Neural cell (in vitro differentiated cells): ENCODE measurements at regions not wholly inside any gene's neighbourhood (a gene's known extent, or its start where the extent isn't known, plus 50 kb on each side); places are given as distances from the start of the nearest gene placed in this dataset.

Experiments
- H2AFZ ChIP-seq: fragments of 200-600, 300-800 bp; sonication (generic), shearing (Covaris generic); 2 replicates; pipeline ENCODE4 v1.6.0; 2014; ENCODE audit warnings: low read depth, mild to moderate bottlenecking, antibody characterized with exemption, low read length, moderate library complexity
- H3F3A ChIP-seq: fragments of 200-600 bp; shearing (Covaris generic); 2 replicates; pipeline ENCODE4 v1.6.1; 2016; ENCODE audit warnings: mild to moderate bottlenecking, moderate library complexity, mixed read lengths, antibody characterized with exemption, low read length; ENCODE audit not compliant: insufficient read depth, poor library complexity, severe bottlenecking
- H3K27ac ChIP-seq: fragments of 200-600, 300-800 bp; sonication (generic), shearing (Covaris generic); 2 replicates; pipeline ENCODE4 v1.5.1; 2014; ENCODE audit warnings: mild to moderate bottlenecking, low read length, moderate library complexity
- H3K27me3 ChIP-seq: fragments of 300-800, 200-600 bp; sonication (generic), shearing (Covaris generic); 2 replicates; pipeline ENCODE4 v1.6.0; 2014; ENCODE audit warnings: mild to moderate bottlenecking, low read depth, low read length, moderate library complexity; ENCODE audit not compliant: insufficient read depth
- H3K36me3 ChIP-seq: fragments of 300-800, 200-600 bp; sonication (generic), shearing (Covaris generic); 2 replicates; pipeline ENCODE4 v1.5.1; 2014; ENCODE audit warnings: mild to moderate bottlenecking, antibody characterized with exemption, low read length, moderate library complexity; ENCODE audit not compliant: insufficient read depth
- H3K4me2 ChIP-seq: fragments of 300-800, 200-600 bp; sonication (generic), shearing (Covaris generic); 2 replicates; pipeline ENCODE4 v1.6.0; 2014; ENCODE audit warnings: mild to moderate bottlenecking, low read length
- H3K4me3 ChIP-seq: fragments of 300-800, 200-600 bp; sonication (generic), shearing (Covaris generic); 2 replicates; pipeline ENCODE4 v1.5.1; 2014; ENCODE audit warnings: mild to moderate bottlenecking, low read length, moderate library complexity
- H3K79me2 ChIP-seq: fragments of 200-600 bp; shearing (Covaris generic); replicated peaks from 2 replicates; pipeline ENCODE4 v1.6.0; 2014; ENCODE audit warnings: mild to moderate bottlenecking, low read length, moderate library complexity; ENCODE audit not compliant: insufficient read depth
- H3K9ac ChIP-seq: fragments of 300-800, 200-600 bp; sonication (generic), shearing (Covaris generic); 2 replicates; pipeline ENCODE4 v1.6.1; 2016; ENCODE audit warnings: mild to moderate bottlenecking, low read length, mixed read lengths
- H3K9me2 ChIP-seq: fragments of 200-600 bp; shearing (Covaris generic); 2 replicates; pipeline ENCODE4 v1.6.1; 2016; ENCODE audit warnings: mild to moderate bottlenecking, low read length, mixed read lengths; ENCODE audit not compliant: insufficient read depth
- H3K9me3 ChIP-seq: fragments of 200-600, 300-800 bp; sonication (generic), shearing (Covaris generic); 2 replicates; pipeline ENCODE4 v1.6.1; 2016; ENCODE audit warnings: mild to moderate bottlenecking, mixed run types, low read length, moderate library complexity, mixed read lengths
- H4K20me1 ChIP-seq: fragments of 200-600 bp; shearing (Covaris generic); 2 replicates; pipeline ENCODE4 v1.6.1; 2016; ENCODE audit warnings: mild to moderate bottlenecking, mixed run types; ENCODE audit not compliant: insufficient read depth
- EP300 ChIP-seq: fragments of 450-650 bp; conservative IDR thresholded peaks from 2 replicates; pipeline ENCODE4 v1.6.1; 2014; ENCODE audit warnings: antibody characterized with exemption, mild to moderate bottlenecking, moderate library complexity; ENCODE audit not compliant: poor library complexity, severe bottlenecking
- EZH2 ChIP-seq: fragments of 200-600, 300-800 bp; shearing (Covaris generic), sonication (generic); IDR thresholded peaks from 2 replicates; pipeline ENCODE4 v1.6.1; 2014; ENCODE audit warnings: antibody characterized with exemption, low read length, borderline replicate concordance, mild to moderate bottlenecking; ENCODE audit not compliant: insufficient read depth, poor library complexity, severe bottlenecking
- MXI1 ChIP-seq: fragments of 450-650 bp; conservative IDR thresholded peaks from 2 replicates; pipeline ENCODE4 v1.6.1; 2014; ENCODE audit warnings: antibody characterized with exemption, mild to moderate bottlenecking; ENCODE audit not compliant: poor library complexity, severe bottlenecking
- POLR2AphosphoS5 ChIP-seq: IDR thresholded peaks from 2 replicates; pipeline ENCODE4 v1.6.1; 2012
- RAD21 ChIP-seq: fragments of 450-650 bp; conservative IDR thresholded peaks from 2 replicates; pipeline ENCODE4 v1.6.1; 2014; ENCODE audit warnings: antibody characterized with exemption, mild to moderate bottlenecking, moderate library complexity
- SMC3 ChIP-seq: fragments of 450-650 bp; conservative IDR thresholded peaks from 2 replicates; pipeline ENCODE4 v1.6.1; 2014; ENCODE audit warnings: antibody characterized with exemption, mild to moderate bottlenecking, moderate library complexity; ENCODE audit not compliant: poor library complexity
- TAF1 ChIP-seq: IDR thresholded peaks from 2 replicates; pipeline ENCODE4 v1.6.1; 2012; ENCODE audit warnings: low read depth
- TF ChIP-seq, protein P1 (sequence below): fragments of 450-650 bp; IDR thresholded peaks from 2 replicates; pipeline ENCODE4 v1.5.1; 2014; ENCODE audit warnings: antibody characterized with exemption, mild to moderate bottlenecking, moderate library complexity; ENCODE audit not compliant: poor library complexity, severe bottlenecking
- TF ChIP-seq, protein P2 (sequence below): IDR thresholded peaks from 2 replicates; pipeline ENCODE4 v1.6.1; 2012; ENCODE audit warnings: borderline replicate concordance

DNA sequence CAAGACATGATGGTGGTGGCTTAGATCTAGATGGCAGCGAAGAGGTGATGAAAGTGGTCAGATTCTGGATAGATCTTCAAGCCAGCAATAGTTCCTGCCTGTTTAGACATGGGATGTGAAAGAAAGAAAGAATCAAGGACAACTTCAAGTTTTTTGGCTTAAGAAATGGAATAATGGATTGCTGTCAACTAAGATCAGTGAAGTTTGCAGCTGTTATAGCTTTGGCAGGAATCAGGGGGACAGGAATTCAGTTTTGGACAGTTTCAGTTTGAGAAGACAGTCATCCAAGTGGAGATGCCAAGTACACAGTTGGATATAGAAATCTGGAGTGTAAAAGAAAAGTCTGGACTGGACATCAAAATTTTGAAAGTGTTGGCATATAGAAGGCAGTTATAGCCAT lies 283.7 kb upstream of the PKDCC start:
- Histone ChIP-seq H3K36me3 (no peaks in the 10 kb centered on the region), H3K4me3 (no peak overlapping the region), H3K9ac (no peak overlapping the region), H3K4me2 (no peak overlapping the region), H3K79me2 (no peaks in the 10 kb centered on the region), H3F3A (no peaks in the 10 kb centered on the region), H3K27me3 (no peaks in the 10 kb centered on the region), H4K20me1 (no peaks in the 10 kb centered on the region), H3K27ac (no peak overlapping the region), H3K9me3 (no peaks in the 10 kb centered on the region), H3K9me2 (no peaks in the 10 kb centered on the region), H2AFZ (no peak overlapping the region)
- TF ChIP-seq, protein P1, sequence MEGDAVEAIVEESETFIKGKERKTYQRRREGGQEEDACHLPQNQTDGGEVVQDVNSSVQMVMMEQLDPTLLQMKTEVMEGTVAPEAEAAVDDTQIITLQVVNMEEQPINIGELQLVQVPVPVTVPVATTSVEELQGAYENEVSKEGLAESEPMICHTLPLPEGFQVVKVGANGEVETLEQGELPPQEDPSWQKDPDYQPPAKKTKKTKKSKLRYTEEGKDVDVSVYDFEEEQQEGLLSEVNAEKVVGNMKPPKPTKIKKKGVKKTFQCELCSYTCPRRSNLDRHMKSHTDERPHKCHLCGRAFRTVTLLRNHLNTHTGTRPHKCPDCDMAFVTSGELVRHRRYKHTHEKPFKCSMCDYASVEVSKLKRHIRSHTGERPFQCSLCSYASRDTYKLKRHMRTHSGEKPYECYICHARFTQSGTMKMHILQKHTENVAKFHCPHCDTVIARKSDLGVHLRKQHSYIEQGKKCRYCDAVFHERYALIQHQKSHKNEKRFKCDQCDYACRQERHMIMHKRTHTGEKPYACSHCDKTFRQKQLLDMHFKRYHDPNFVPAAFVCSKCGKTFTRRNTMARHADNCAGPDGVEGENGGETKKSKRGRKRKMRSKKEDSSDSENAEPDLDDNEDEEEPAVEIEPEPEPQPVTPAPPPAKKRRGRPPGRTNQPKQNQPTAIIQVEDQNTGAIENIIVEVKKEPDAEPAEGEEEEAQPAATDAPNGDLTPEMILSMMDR, result no peak
- TF ChIP-seq, protein P2, sequence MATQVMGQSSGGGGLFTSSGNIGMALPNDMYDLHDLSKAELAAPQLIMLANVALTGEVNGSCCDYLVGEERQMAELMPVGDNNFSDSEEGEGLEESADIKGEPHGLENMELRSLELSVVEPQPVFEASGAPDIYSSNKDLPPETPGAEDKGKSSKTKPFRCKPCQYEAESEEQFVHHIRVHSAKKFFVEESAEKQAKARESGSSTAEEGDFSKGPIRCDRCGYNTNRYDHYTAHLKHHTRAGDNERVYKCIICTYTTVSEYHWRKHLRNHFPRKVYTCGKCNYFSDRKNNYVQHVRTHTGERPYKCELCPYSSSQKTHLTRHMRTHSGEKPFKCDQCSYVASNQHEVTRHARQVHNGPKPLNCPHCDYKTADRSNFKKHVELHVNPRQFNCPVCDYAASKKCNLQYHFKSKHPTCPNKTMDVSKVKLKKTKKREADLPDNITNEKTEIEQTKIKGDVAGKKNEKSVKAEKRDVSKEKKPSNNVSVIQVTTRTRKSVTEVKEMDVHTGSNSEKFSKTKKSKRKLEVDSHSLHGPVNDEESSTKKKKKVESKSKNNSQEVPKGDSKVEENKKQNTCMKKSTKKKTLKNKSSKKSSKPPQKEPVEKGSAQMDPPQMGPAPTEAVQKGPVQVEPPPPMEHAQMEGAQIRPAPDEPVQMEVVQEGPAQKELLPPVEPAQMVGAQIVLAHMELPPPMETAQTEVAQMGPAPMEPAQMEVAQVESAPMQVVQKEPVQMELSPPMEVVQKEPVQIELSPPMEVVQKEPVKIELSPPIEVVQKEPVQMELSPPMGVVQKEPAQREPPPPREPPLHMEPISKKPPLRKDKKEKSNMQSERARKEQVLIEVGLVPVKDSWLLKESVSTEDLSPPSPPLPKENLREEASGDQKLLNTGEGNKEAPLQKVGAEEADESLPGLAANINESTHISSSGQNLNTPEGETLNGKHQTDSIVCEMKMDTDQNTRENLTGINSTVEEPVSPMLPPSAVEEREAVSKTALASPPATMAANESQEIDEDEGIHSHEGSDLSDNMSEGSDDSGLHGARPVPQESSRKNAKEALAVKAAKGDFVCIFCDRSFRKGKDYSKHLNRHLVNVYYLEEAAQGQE, result no peak
- TF ChIP-seq EP300 (no peak), SMC3 (no peak), RAD21 (no peak), MXI1 (no peak), TAF1 (no peak), POLR2AphosphoS5 (no peak), EZH2 (no peak)

DNA sequence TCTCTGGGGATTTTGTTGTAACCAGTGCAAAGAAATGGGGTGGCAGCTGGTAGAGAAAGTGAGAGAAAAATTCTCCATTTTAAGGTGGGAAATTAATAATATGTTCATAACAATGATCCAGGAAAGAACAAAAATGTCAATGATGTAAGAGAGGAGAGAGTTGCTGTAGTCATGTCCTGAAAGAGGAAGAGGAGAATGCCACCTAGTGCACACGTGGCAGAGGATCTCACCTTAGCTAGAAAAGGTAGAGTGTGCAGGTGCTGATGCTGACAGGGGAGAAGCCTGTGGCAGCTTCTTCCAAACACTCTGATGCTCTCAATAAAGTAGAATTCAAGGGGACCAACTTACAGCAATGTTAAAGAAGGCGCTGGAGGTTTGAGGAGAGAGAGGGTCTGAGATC lies 282.9 kb upstream of the PKDCC start:
- TF ChIP-seq, protein P2, result no peak
- TF ChIP-seq TAF1 (no peak), RAD21 (peak; percentile 43), SMC3 (peak; percentile 25), EZH2 (no peak), EP300 (no peak), POLR2AphosphoS5 (no peak), MXI1 (no peak)
- TF ChIP-seq, protein P1, result peak; percentile 31
- no peak overlapping the region for H3K9ac ChIP-seq
- H3K27me3 ChIP-seq, result no peaks in the 10 kb centered on the region
- H4K20me1 ChIP-seq, result no peaks in the 10 kb centered on the region
- no peak overlapping the region for H3K27ac ChIP-seq
- no peaks in the 10 kb centered on the region for H3K9me3 ChIP-seq
- H3K9me2 ChIP-seq, result no peaks in the 10 kb centered on the region
- no peak overlapping the region for H2AFZ ChIP-seq
- no peak overlapping the region for H3K4me2 ChIP-seq
- H3K79me2 ChIP-seq, result no peaks in the 10 kb centered on the region
- no peaks in the 10 kb centered on the region for H3K36me3 ChIP-seq
- no peak overlapping the region for H3K4me3 ChIP-seq
- no peaks in the 10 kb centered on the region for H3F3A ChIP-seq
